Gastrocnemius medialis (tissue), 4 donors: ENCODE measurements at regions not wholly inside any gene's neighbourhood (a gene's known extent, or its start where the extent isn't known, plus 50 kb on each side); places are given as distances from the start of the nearest gene placed in this dataset.

Experiments used
- ATAC-seq, 2 donors: fragments of 150-250 bp; one replicate each; pipeline ENCODE4 v1.9.1; 2016
- DNase-seq, 2 donors: peaks; one replicate each; pipeline ENCODE4 v3.0.0-alpha.2; 2019
- H3K27ac ChIP-seq, 4 donors: fragments of 200-600 bp; sonication (generic); 1 replicate in 1 of 4; 2 replicates in 3 of 4; pipeline ENCODE4 v1.5.1; 2016 to 2018; ENCODE audit warnings: mild to moderate bottlenecking in 2 of 4, moderate library complexity in 1 of 4
- H3K27me3 ChIP-seq, 3 donors: fragments of 200-600 bp; sonication (generic) in 2 of 3; 1 replicate in 1 of 3; 2 replicates in 2 of 3; pipeline versions ENCODE4 v1.5.1 to v1.6.0; 2016 to 2019; ENCODE audit warnings: mild to moderate bottlenecking in 1 of 3, moderate library complexity in 1 of 3
- H3K36me3 ChIP-seq, 2 donors: fragments of 200-600 bp; sonication (generic) in 1 of 2; one replicate each; pipeline ENCODE4 v1.5.1; 2017 to 2018
- H3K4me1 ChIP-seq, 2 donors: fragments of 200-600 bp; sonication (generic) in 1 of 2; one replicate each; pipeline ENCODE4 v1.5.1; 2016 to 2017; ENCODE audit warnings: mild to moderate bottlenecking in 2 of 2
- H3K4me3 ChIP-seq, 4 donors: fragments of 200-600 bp; sonication (generic) in 3 of 4; 1 replicate in 1 of 4; 2 replicates in 3 of 4; pipeline ENCODE4 v1.5.1; 2016 to 2019; ENCODE audit warnings: mild to moderate bottlenecking in 2 of 4
- H3K9me3 ChIP-seq, 3 donors: fragments of 200-600 bp; sonication (generic) in 2 of 3; 1 replicate in 1 of 3; 2 replicates in 2 of 3; pipeline ENCODE4 v1.5.1; 2016 to 2019
- CTCF ChIP-seq, 5 experiments: fragments of 450-650 bp in 3 of 5; fragments of 200-600 bp in 2 of 5; sonication (generic) in 2 of 5; IDR thresholded peaks in 4 of 5; conservative IDR thresholded peaks in 1 of 5; 1 replicate in 4 of 5; 2 replicates in 1 of 5; pipeline ENCODE4 v1.5.1; 2016 to 2019; ENCODE audit warnings: antibody characterized with exemption in 5 of 5, mild to moderate bottlenecking in 3 of 5, moderate library complexity in 3 of 5
- POLR2A ChIP-seq, 2 donors: fragments of 450-650 bp; IDR thresholded peaks; one replicate each; pipeline ENCODE4 v1.6.1; 2017; ENCODE audit warnings: antibody characterized with exemption in 2 of 2, mild to moderate bottlenecking in 2 of 2, moderate library complexity in 2 of 2
- in situ Hi-C, 4 donors: fragments of 200-750 bp; cut with MboI; loops; one replicate each; pipeline versions ENCODE4 v1.15.0 to v1.8.0; 2017; ENCODE audit warnings: low sequenced_read_pairs in 4 of 4
- intact Hi-C: fragments of 100-400 bp; cut with DNase I; formaldehyde crosslinking; loops from one replicate; pipeline ENCODE4 v1.15.1; 2023; ENCODE audit warnings: low total_unique reads

GRCh38 chr1:204758601-204759000, 73.1 kb upstream of the LRRN2 start:
- in situ Hi-C loops, result no loop called here
- H3K4me3 ChIP-seq, result no peak overlapping the region
- H3K9me3 ChIP-seq, result no peaks in the 10 kb centered on the region
- ATAC-seq (no peak), DNase-seq (no peak)
- H3K27me3 ChIP-seq, result peaks cover 0 to 2% (median 0%) of the 10 kb centered on the region in 3 donors
- TF ChIP-seq CTCF (IDR thresholded peaks at IDR 0.05 in 4 of 5, conservative IDR thresholded peaks at IDR 0.05 in 1 of 5) (no peak), POLR2A (IDR thresholded peaks at IDR 0.05) (no peak)
- no peaks in the 10 kb centered on the region for H3K36me3 ChIP-seq
- intact Hi-C loops, result no loop called here
- no peak overlapping the region for H3K27ac ChIP-seq
- no peaks in the 10 kb centered on the region for H3K4me1 ChIP-seq

GRCh38 chr1:204760350-204760749, 74.8 kb upstream of the LRRN2 start:
- DNase-seq (no peak), ATAC-seq (no peak)
- Histone ChIP-seq H3K9me3 (no peaks in the 10 kb centered on the region), H3K36me3 (no peaks in the 10 kb centered on the region), H3K4me3 (no peak overlapping the region), H3K27ac (no peak overlapping the region), H3K4me1 (peaks cover 0 to 5% of the 10 kb centered on the region in 2 donors), H3K27me3 (peaks cover 0 to 7% (median 4%) of the 10 kb centered on the region in 3 donors)
- in situ Hi-C loops (no loop called here), intact Hi-C loops (loop anchor here (5.0 kb wide), 1 partner anchor 193 kb away; no protein-coding TSS in a partner anchor)
- TF ChIP-seq CTCF (IDR thresholded peaks at IDR 0.05 in 4 of 5, conservative IDR thresholded peaks at IDR 0.05 in 1 of 5), result no peak
- no peak for TF ChIP-seq POLR2A (IDR thresholded peaks at IDR 0.05)

GRCh38 chr1:204760757-204761156, 75.2 kb upstream of the LRRN2 start:
- Histone ChIP-seq H3K4me1 (peaks cover 0 to 5% of the 10 kb centered on the region in 2 donors), H3K36me3 (no peaks in the 10 kb centered on the region), H3K9me3 (no peaks in the 10 kb centered on the region), H3K27me3 (peaks cover 0 to 9% (median 8%) of the 10 kb centered on the region in 3 donors), H3K4me3 (no peak overlapping the region), H3K27ac (no peak overlapping the region)
- in situ Hi-C loops, result no loop called here
- no peak for ATAC-seq
- no peak for TF ChIP-seq CTCF (IDR thresholded peaks at IDR 0.05 in 4 of 5, conservative IDR thresholded peaks at IDR 0.05 in 1 of 5)
- TF ChIP-seq POLR2A (IDR thresholded peaks at IDR 0.05), result no peak
- intact Hi-C loops, result loop anchor here (5.0 kb wide), 1 partner anchor 193 kb away; no protein-coding TSS in a partner anchor
- DNase-seq, result no peak

GRCh38 chr1:204763773-204764427, 78.4 kb upstream of the LRRN2 start:
- Histone ChIP-seq H3K27me3 (peaks cover 0 to 21% (median 18%) of the 10 kb centered on the region in 3 donors), H3K4me1 (peaks cover 0 to 5% of the 10 kb centered on the region in 2 donors), H3K9me3 (no peaks in the 10 kb centered on the region), H3K4me3 (no peak overlapping the region), H3K27ac (no peak overlapping the region), H3K36me3 (no peaks in the 10 kb centered on the region)
- in situ Hi-C loops, result no loop called here
- ATAC-seq, result no peak
- intact Hi-C loops, result loop anchor here (5.0 kb wide), 1 partner anchor 197 kb away; no protein-coding TSS in a partner anchor
- DNase-seq, result peak in 1 of 2 donors; percentile 17
- TF ChIP-seq POLR2A (IDR thresholded peaks at IDR 0.05) (no peak), CTCF (IDR thresholded peaks at IDR 0.05 in 4 of 5, conservative IDR thresholded peaks at IDR 0.05 in 1 of 5) (peak in 4 of 5 experiments; percentile 24 to 62 (median 52))
